SJSA1 (cell line): ENCODE measurements at regions not wholly inside any gene's neighbourhood (a gene's known extent, or its start where the extent isn't known, plus 50 kb on each side); places are given as distances from the start of the nearest gene placed in this dataset.
"Not testable (repeated sequence)": the region's sequence is repeated elsewhere in the genome, so short reads cannot be mapped to it uniquely, and the experiment has no call there.

ENCODE experiments used
- DNase-seq, 2 experiments: peaks; one replicate each; pipeline ENCODE4 v3.0.0-alpha.2; 2015 to 2020; ENCODE audit warnings: low spot score in 2 of 2, low read depth in 1 of 2
- H3K27ac ChIP-seq: fragments of 250-450 bp; sonication (Bioruptor Pico); 2 replicates; pipeline ENCODE4 v1.5.1; 2020; ENCODE audit warnings: mild to moderate bottlenecking, moderate library complexity
- H3K27me3 ChIP-seq: fragments of 250-450 bp; sonication (Bioruptor Pico); replicated peaks from 2 replicates; pipeline ENCODE4 v1.5.1; 2020; ENCODE audit warnings: mild to moderate bottlenecking, moderate library complexity
- H3K36me3 ChIP-seq: fragments of 250-450 bp; sonication (Bioruptor Pico); 2 replicates; pipeline ENCODE4 v1.5.1; 2020; ENCODE audit warnings: mild to moderate bottlenecking
- H3K4me1 ChIP-seq: fragments of 250-450 bp; sonication (Bioruptor Pico); replicated peaks from 2 replicates; pipeline ENCODE4 v1.6.1; 2021; ENCODE audit warnings: mild to moderate bottlenecking
- H3K4me3 ChIP-seq: fragments of 250-450 bp; sonication (Bioruptor Pico); 2 replicates; pipeline ENCODE4 v1.5.1; 2020; ENCODE audit warnings: mild to moderate bottlenecking
- H3K9me3 ChIP-seq: fragments of 250-450 bp; sonication (Bioruptor Pico); replicated peaks from 2 replicates; pipeline ENCODE4 v1.5.1; 2020; ENCODE audit warnings: mild to moderate bottlenecking

- DNase-seq: no peak
- H3K4me3 ChIP-seq: no peak overlapping the region
- no peaks in the 10 kb centered on the region for H3K36me3 ChIP-seq
- H3K27ac ChIP-seq: no peak overlapping the region
- H3K27me3 ChIP-seq: no peaks in the 10 kb centered on the region
- H3K9me3 ChIP-seq: peaks cover 3% of the 10 kb centered on the region; the same call in 1 of the 2 replicates
- H3K4me1 ChIP-seq: no peaks in the 10 kb centered on the region
These were observed 733.6 kb upstream of the SALL3 start for GRCh38 chr18:78246050-78246449.

- Histone ChIP-seq H3K36me3 (no peaks in the 10 kb centered on the region), H3K4me3 (no peak overlapping the region), H3K27ac (no peak overlapping the region), H3K9me3 (peaks cover 3% of the 10 kb centered on the region; the same call in 1 of the 2 replicates), H3K4me1 (no peaks in the 10 kb centered on the region), H3K27me3 (no peaks in the 10 kb centered on the region)
- no peak for DNase-seq
These were observed 733.0 kb upstream of the SALL3 start for GRCh38 chr18:78246588-78246987.

- no peaks in the 10 kb centered on the region for H3K27me3 ChIP-seq
- DNase-seq: no peak
- H3K4me3 ChIP-seq: no peak overlapping the region
- H3K9me3 ChIP-seq: peaks cover 3% of the 10 kb centered on the region; the same call in 1 of the 2 replicates
- H3K36me3 ChIP-seq: no peaks in the 10 kb centered on the region
- H3K4me1 ChIP-seq: no peaks in the 10 kb centered on the region
- H3K27ac ChIP-seq: no peak overlapping the region
These were observed 731.9 kb upstream of the SALL3 start for GRCh38 chr18:78247615-78248289.

- no peak overlapping the region for H3K27ac ChIP-seq
- H3K4me3 ChIP-seq: no peak overlapping the region
- DNase-seq: no peak
- no peaks in the 10 kb centered on the region for H3K27me3 ChIP-seq
- H3K4me1 ChIP-seq: no peaks in the 10 kb centered on the region
- no peaks in the 10 kb centered on the region for H3K36me3 ChIP-seq
- no peaks in the 10 kb centered on the region; the same call in 1 of the 2 replicates for H3K9me3 ChIP-seq
These were observed 724.6 kb upstream of the SALL3 start for GRCh38 chr18:78255013-78255412.

GRCh38 chr18:78268226-78268988 is 711.2 kb upstream of the SALL3 start:
- Histone ChIP-seq H3K9me3 (peaks cover 20% of the 10 kb centered on the region), H3K36me3 (no peaks in the 10 kb centered on the region), H3K27me3 (no peaks in the 10 kb centered on the region), H3K4me3 (no peak overlapping the region), H3K27ac (no peak overlapping the region), H3K4me1 (no peaks in the 10 kb centered on the region)
- DNase-seq: no peak

- Histone ChIP-seq H3K36me3 (no peaks in the 10 kb centered on the region), H3K4me3 (no peak overlapping the region), H3K4me1 (no peaks in the 10 kb centered on the region), H3K27ac (no peak overlapping the region), H3K9me3 (peaks cover 18% of the 10 kb centered on the region), H3K27me3 (no peaks in the 10 kb centered on the region)
- no peak for DNase-seq
These were observed 707.8 kb upstream of the SALL3 start for GRCh38 chr18:78271790-78272189.

GRCh38 chr18:78273876-78274275 is 705.7 kb upstream of the SALL3 start:
- no peak overlapping the region for H3K27ac ChIP-seq
- no peaks in the 10 kb centered on the region for H3K27me3 ChIP-seq
- H3K36me3 ChIP-seq: no peaks in the 10 kb centered on the region
- no peaks in the 10 kb centered on the region for H3K4me1 ChIP-seq
- H3K4me3 ChIP-seq: no peak overlapping the region
- DNase-seq: no peak
- peaks cover 7% of the 10 kb centered on the region for H3K9me3 ChIP-seq

GRCh38 chr18:78283425-78283824 is 696.2 kb upstream of the SALL3 start:
- DNase-seq, H3K4me3 ChIP-seq, H3K27me3 ChIP-seq, H3K9me3 ChIP-seq, H3K4me1 ChIP-seq, H3K36me3 ChIP-seq, H3K27ac ChIP-seq: not testable (repeated sequence)

GRCh38 chr18:78292618-78293380 is 686.8 kb upstream of the SALL3 start:
- Histone ChIP-seq H3K4me1 (no peaks in the 10 kb centered on the region), H3K27ac (no peak overlapping the region), H3K4me3 (no peak overlapping the region), H3K9me3 (peaks cover 8% of the 10 kb centered on the region; the same call in 1 of the 2 replicates), H3K27me3 (no peaks in the 10 kb centered on the region), H3K36me3 (no peaks in the 10 kb centered on the region)
- no peak for DNase-seq

- Histone ChIP-seq H3K36me3 (no peaks in the 10 kb centered on the region), H3K27me3 (no peaks in the 10 kb centered on the region), H3K4me1 (no peaks in the 10 kb centered on the region), H3K27ac (no peak overlapping the region), H3K4me3 (no peak overlapping the region), H3K9me3 (peaks cover 5% of the 10 kb centered on the region; the same call in 1 of the 2 replicates)
- no peak for DNase-seq
These were observed 686.1 kb upstream of the SALL3 start for GRCh38 chr18:78293540-78293939.

GRCh38 chr18:78293940-78294541 is 685.6 kb upstream of the SALL3 start:
- Histone ChIP-seq H3K27me3 (no peaks in the 10 kb centered on the region), H3K27ac (no peak overlapping the region), H3K4me1 (no peaks in the 10 kb centered on the region), H3K36me3 (no peaks in the 10 kb centered on the region), H3K4me3 (no peak overlapping the region), H3K9me3 (peaks cover 5% of the 10 kb centered on the region; the same call in 1 of the 2 replicates)
- no peak for DNase-seq

GRCh38 chr18:78295262-78295661 is 684.4 kb upstream of the SALL3 start:
- H3K4me1 ChIP-seq: no peaks in the 10 kb centered on the region
- H3K9me3 ChIP-seq: peaks cover 5% of the 10 kb centered on the region; the same call in 1 of the 2 replicates
- no peak overlapping the region for H3K4me3 ChIP-seq
- no peak overlapping the region for H3K27ac ChIP-seq
- DNase-seq: no peak
- H3K36me3 ChIP-seq: no peaks in the 10 kb centered on the region
- no peaks in the 10 kb centered on the region for H3K27me3 ChIP-seq

- Histone ChIP-seq H3K27ac (no peak overlapping the region), H3K27me3 (no peaks in the 10 kb centered on the region), H3K9me3 (peaks cover 5% of the 10 kb centered on the region; the same call in 1 of the 2 replicates), H3K4me1 (no peaks in the 10 kb centered on the region), H3K36me3 (no peaks in the 10 kb centered on the region), H3K4me3 (no peak overlapping the region)
- no peak for DNase-seq
These were observed 683.5 kb upstream of the SALL3 start for GRCh38 chr18:78296166-78296565.
